Neuronal stem cell (in vitro differentiated cells): ENCODE measurements at regions not wholly inside any gene's neighbourhood (a gene's known extent, or its start where the extent isn't known, plus 50 kb on each side); places are given as distances from the start of the nearest gene placed in this dataset.
A peak's percentile ranks its signal among the peaks of the same experiment; 100 is the strongest.

ENCODE experiments used
- DNase-seq: peaks from one replicate; pipeline ENCODE4 v3.0.0-alpha.2; 2013; ENCODE audit warnings: low spot score
- H2AFZ ChIP-seq: one replicate; pipeline ENCODE4 v1.6.1; 2013; ENCODE audit warnings: mild to moderate bottlenecking, low read length, inconsistent platforms
- H2AK5ac ChIP-seq: 2 replicates; pipeline ENCODE4 v1.6.1; 2013; ENCODE audit warnings: low read depth, mild to moderate bottlenecking, inconsistent platforms, low read length, moderate library complexity, mixed read lengths
- H2BK120ac ChIP-seq: 2 replicates; pipeline ENCODE4 v1.6.1; 2013; ENCODE audit warnings: low read depth, mild to moderate bottlenecking, inconsistent platforms, low read length, moderate library complexity, mixed read lengths
- H2BK12ac ChIP-seq: one replicate; pipeline ENCODE4 v1.6.1; 2013; ENCODE audit warnings: low read length, inconsistent platforms
- H2BK15ac ChIP-seq: 2 replicates; pipeline ENCODE4 v1.6.1; 2013; ENCODE audit warnings: mild to moderate bottlenecking, low read length, inconsistent platforms, mixed read lengths
- H2BK5ac ChIP-seq: one replicate; pipeline ENCODE4 v1.6.1; 2013; ENCODE audit warnings: inconsistent platforms, mild to moderate bottlenecking, low read length, moderate library complexity
- H3K14ac ChIP-seq: one replicate; pipeline ENCODE4 v1.6.1; 2013; ENCODE audit warnings: low read length, inconsistent platforms
- H3K18ac ChIP-seq: 2 replicates; pipeline ENCODE4 v1.6.1; 2013; ENCODE audit warnings: low read length, inconsistent platforms
- H3K23ac ChIP-seq: 2 replicates; pipeline ENCODE4 v1.6.1; 2013; ENCODE audit warnings: low read depth, mild to moderate bottlenecking, mixed read lengths, low read length, inconsistent platforms; ENCODE audit not compliant: poor library complexity
- H3K27ac ChIP-seq: replicated peaks from 3 replicates; pipeline ENCODE4 v1.5.1; 2013; ENCODE audit warnings: low read length, inconsistent platforms
- H3K27me3 ChIP-seq, 3 experiments: 2 replicates each; pipeline ENCODE4 v1.6.1; 2013; ENCODE audit warnings: low read length in 3 of 3, mild to moderate bottlenecking in 2 of 3, inconsistent platforms in 1 of 3, low read depth in 1 of 3, mixed read lengths in 1 of 3, moderate library complexity in 1 of 3; ENCODE audit not compliant: control insufficient read depth in 3 of 3, insufficient read depth in 3 of 3
- H3K36me3 ChIP-seq, 2 donors: replicated peaks in 1 of 2; 2 replicates each; pipeline ENCODE4 v1.6.1; 2013; ENCODE audit warnings: low read length in 2 of 2; ENCODE audit not compliant: control insufficient read depth in 2 of 2, insufficient read depth in 2 of 2
- H3K4ac ChIP-seq: 2 replicates; pipeline ENCODE4 v1.6.1; 2013; ENCODE audit warnings: inconsistent platforms, mild to moderate bottlenecking, low read length, moderate library complexity
- H3K4me1 ChIP-seq, 2 donors: 1 replicate in 1 of 2; 2 replicates in 1 of 2; pipeline ENCODE4 v1.6.1; 2013; ENCODE audit warnings: low read length in 2 of 2, low read depth in 1 of 2; ENCODE audit not compliant: control insufficient read depth in 2 of 2, insufficient read depth in 1 of 2
- H3K4me2 ChIP-seq: one replicate; pipeline ENCODE4 v1.6.1; 2013; ENCODE audit warnings: mild to moderate bottlenecking, low read length, inconsistent platforms; ENCODE audit not compliant: insufficient read depth, poor library complexity, severe bottlenecking
- H3K4me3 ChIP-seq, 2 donors: 2 replicates each; pipeline ENCODE4 v1.5.1; 2013; ENCODE audit warnings: low read length in 2 of 2, mild to moderate bottlenecking in 2 of 2, inconsistent platforms in 1 of 2, moderate library complexity in 1 of 2
- H3K79me1 ChIP-seq: one replicate; pipeline ENCODE4 v1.6.1; 2013; ENCODE audit warnings: low read depth, mild to moderate bottlenecking, inconsistent platforms, low read length, moderate library complexity
- H3K9ac ChIP-seq: one replicate; pipeline ENCODE4 v1.6.1; 2013; ENCODE audit warnings: mild to moderate bottlenecking, low read depth, low read length, inconsistent platforms; ENCODE audit not compliant: poor library complexity
- H3K9me3 ChIP-seq, 2 donors: replicated peaks in 1 of 2; 2 replicates each; pipeline versions ENCODE3 to v1.6.1; 2013; ENCODE audit warnings: low read length in 2 of 2, mild to moderate bottlenecking in 2 of 2, inconsistent platforms in 1 of 2, low read depth in 1 of 2, mixed read lengths in 1 of 2, moderate library complexity in 1 of 2; ENCODE audit not compliant: control insufficient read depth in 2 of 2, insufficient read depth in 1 of 2
- H4K8ac ChIP-seq: one replicate; pipeline ENCODE4 v1.6.1; 2013; ENCODE audit warnings: low read depth, mild to moderate bottlenecking, inconsistent platforms, low read length, moderate library complexity
- H4K91ac ChIP-seq: one replicate; pipeline ENCODE4 v1.6.1; 2013; ENCODE audit warnings: low read length, low read depth, mild to moderate bottlenecking, inconsistent platforms; ENCODE audit not compliant: poor library complexity
- whole genome bisulfite sequencing, 2 donors: extraction: QIAGEN DNeasy Blood & Tissue Kit; methylation state at CpG; one replicate each; pipeline ENCODE4 v1.1.7; 2013; ENCODE audit warnings: missing lambda C conversion rate in 2 of 2, mixed read lengths in 1 of 2; ENCODE audit not compliant: insufficient read length in 2 of 2, insufficient replicate concordance in 1 of 2; ENCODE audit errors: extremely low coverage in 2 of 2; 5-methylcytosine and 5-hydroxymethylcytosine counted together

GRCh38 chr6:40340957-40341356 lies 246.2 kb downstream of the LRFN2 start:
- H2BK120ac ChIP-seq = no peak overlapping the region
- no peak overlapping the region for H2BK5ac ChIP-seq
- H4K91ac ChIP-seq = no peak overlapping the region
- no peak for DNase-seq
- H3K4me1 ChIP-seq = peaks cover 0 to 15% of the 10 kb centered on the region in 2 donors
- H3K4me2 ChIP-seq = no peak overlapping the region
- no peak overlapping the region for H3K4me3 ChIP-seq
- no peaks in the 10 kb centered on the region for H3K36me3 ChIP-seq
- H3K4ac ChIP-seq = no peak overlapping the region
- H4K8ac ChIP-seq = no peak overlapping the region
- no peak overlapping the region for H2AFZ ChIP-seq
- H3K23ac ChIP-seq = no peak overlapping the region
- no peak overlapping the region for H2BK12ac ChIP-seq
- no peaks in the 10 kb centered on the region for H3K27me3 ChIP-seq
- no peak overlapping the region for H2AK5ac ChIP-seq
- no peak overlapping the region for H2BK15ac ChIP-seq
- no peaks in the 10 kb centered on the region for H3K9me3 ChIP-seq
- no peak overlapping the region for H3K14ac ChIP-seq
- WGBS, 2 donors = no CpG with 5 or more reads among the region's 6 CpGs
- H3K79me1 ChIP-seq = no peaks in the 10 kb centered on the region
- H3K27ac ChIP-seq = no peak overlapping the region
- no peak overlapping the region for H3K9ac ChIP-seq
- no peak overlapping the region for H3K18ac ChIP-seq

- Histone ChIP-seq H3K27ac (no peak overlapping the region), H3K36me3 (no peaks in the 10 kb centered on the region), H3K9ac (no peak overlapping the region), H3K4me2 (no peak overlapping the region), H3K4me3 (no peak overlapping the region), H2BK5ac (no peak overlapping the region), H2BK12ac (no peak overlapping the region), H4K8ac (no peak overlapping the region), H3K27me3 (no peaks in the 10 kb centered on the region), H3K79me1 (no peaks in the 10 kb centered on the region), H4K91ac (no peak overlapping the region), H2BK120ac (no peak overlapping the region), H3K18ac (no peak overlapping the region), H3K4me1 (peaks cover 0 to 15% of the 10 kb centered on the region in 2 donors), H2AK5ac (no peak overlapping the region), H2AFZ (no peak overlapping the region), H3K4ac (no peak overlapping the region), H3K14ac (no peak overlapping the region), H3K23ac (no peak overlapping the region), H2BK15ac (no peak overlapping the region), H3K9me3 (no peaks in the 10 kb centered on the region)
- no peak for DNase-seq
- WGBS, 2 donors = no CpG with 5 or more reads among the region's 8 CpGs
Observed at GRCh38 chr6:40340196-40340595, 247.0 kb downstream of the LRFN2 start.

- H3K9ac ChIP-seq = peak overlapping the region; percentile 66
- no peak overlapping the region for H2BK12ac ChIP-seq
- no peak overlapping the region for H3K4me3 ChIP-seq
- no peak overlapping the region for H3K14ac ChIP-seq
- peak overlapping the region; percentile 6 for H2BK120ac ChIP-seq
- DNase-seq = no peak
- no peak overlapping the region for H4K8ac ChIP-seq
- H3K36me3 ChIP-seq = no peaks in the 10 kb centered on the region
- H3K9me3 ChIP-seq = no peaks in the 10 kb centered on the region
- no peak overlapping the region for H2AFZ ChIP-seq
- H3K18ac ChIP-seq = no peak overlapping the region
- no peaks in the 10 kb centered on the region for H3K79me1 ChIP-seq
- no peak overlapping the region for H3K23ac ChIP-seq
- no peak overlapping the region for H3K27ac ChIP-seq
- peak overlapping the region; percentile 56 for H2AK5ac ChIP-seq
- peaks cover 0 to 7% of the 10 kb centered on the region in 2 donors for H3K4me1 ChIP-seq
- H2BK15ac ChIP-seq = peak overlapping the region; percentile 77
- no peak overlapping the region for H3K4me2 ChIP-seq
- WGBS, 2 donors = no CpG with 5 or more reads among the region's 7 CpGs
- H3K4ac ChIP-seq = no peak overlapping the region
- no peak overlapping the region for H2BK5ac ChIP-seq
- H3K27me3 ChIP-seq = no peaks in the 10 kb centered on the region
- H4K91ac ChIP-seq = no peak overlapping the region
Observed at GRCh38 chr6:40338306-40338705, 248.9 kb downstream of the LRFN2 start.

GRCh38 chr6:40336940-40337760 lies 250.0 kb downstream of the LRFN2 start:
- Histone ChIP-seq H3K23ac (no peak overlapping the region), H2AK5ac (no peak overlapping the region), H2BK5ac (no peak overlapping the region), H3K9me3 (no peaks in the 10 kb centered on the region), H3K27ac (no peak overlapping the region), H3K27me3 (no peaks in the 10 kb centered on the region), H2AFZ (no peak overlapping the region), H4K91ac (no peak overlapping the region), H2BK120ac (no peak overlapping the region), H3K79me1 (no peaks in the 10 kb centered on the region), H3K14ac (no peak overlapping the region), H2BK12ac (no peak overlapping the region), H3K4ac (no peak overlapping the region), H3K4me3 (no peak overlapping the region), H4K8ac (no peak overlapping the region), H3K4me1 (peaks cover 0 to 7% of the 10 kb centered on the region in 2 donors), H3K4me2 (no peak overlapping the region), H3K36me3 (no peaks in the 10 kb centered on the region), H2BK15ac (no peak overlapping the region), H3K9ac (no peak overlapping the region), H3K18ac (no peak overlapping the region)
- no peak for DNase-seq
- no CpG with 5 or more reads among the region's 10 CpGs for WGBS, 2 donors
